GM12873 (cell line): ENCODE measurements at regions not wholly inside any gene's neighbourhood (a gene's known extent, or its start where the extent isn't known, plus 50 kb on each side); places are given as distances from the start of the nearest gene placed in this dataset.

Source experiments
- CTCF ChIP-seq: IDR thresholded peaks from 2 replicates; pipeline ENCODE4 v1.5.1; 2012; ENCODE audit warnings: low read depth, mild to moderate bottlenecking, moderate library complexity, low read length, control low read depth; ENCODE audit not compliant: insufficient read depth; ENCODE audit errors: missing control alignments

- peak; percentile 75 for TF ChIP-seq CTCF
Observed at GRCh38 chr18:34322365-34323289, 97.9 kb upstream of the NOL4 start.

- TF ChIP-seq CTCF, result no peak
Observed at GRCh38 chr18:34329840-34330239, 105.1 kb upstream of the NOL4 start.

GRCh38 chr18:34330308-34330707, 105.6 kb upstream of the NOL4 start:
- no peak for TF ChIP-seq CTCF

- no peak for TF ChIP-seq CTCF
Observed at GRCh38 chr18:34339155-34339554, 114.4 kb upstream of the NOL4 start.

GRCh38 chr18:34342960-34343359, 118.2 kb upstream of the NOL4 start:
- TF ChIP-seq CTCF, result no peak

- no peak for TF ChIP-seq CTCF
Observed at GRCh38 chr18:34345738-34346137, 121.0 kb upstream of the NOL4 start.

GRCh38 chr18:34350778-34351177, 126.1 kb upstream of the NOL4 start:
- no peak for TF ChIP-seq CTCF
